ENCODE measurements at regions not wholly inside any gene's neighbourhood (a gene's known extent, or its start where the extent isn't known, plus 50 kb on each side); places are given as distances from the start of the nearest gene placed in this dataset.

DNA sequence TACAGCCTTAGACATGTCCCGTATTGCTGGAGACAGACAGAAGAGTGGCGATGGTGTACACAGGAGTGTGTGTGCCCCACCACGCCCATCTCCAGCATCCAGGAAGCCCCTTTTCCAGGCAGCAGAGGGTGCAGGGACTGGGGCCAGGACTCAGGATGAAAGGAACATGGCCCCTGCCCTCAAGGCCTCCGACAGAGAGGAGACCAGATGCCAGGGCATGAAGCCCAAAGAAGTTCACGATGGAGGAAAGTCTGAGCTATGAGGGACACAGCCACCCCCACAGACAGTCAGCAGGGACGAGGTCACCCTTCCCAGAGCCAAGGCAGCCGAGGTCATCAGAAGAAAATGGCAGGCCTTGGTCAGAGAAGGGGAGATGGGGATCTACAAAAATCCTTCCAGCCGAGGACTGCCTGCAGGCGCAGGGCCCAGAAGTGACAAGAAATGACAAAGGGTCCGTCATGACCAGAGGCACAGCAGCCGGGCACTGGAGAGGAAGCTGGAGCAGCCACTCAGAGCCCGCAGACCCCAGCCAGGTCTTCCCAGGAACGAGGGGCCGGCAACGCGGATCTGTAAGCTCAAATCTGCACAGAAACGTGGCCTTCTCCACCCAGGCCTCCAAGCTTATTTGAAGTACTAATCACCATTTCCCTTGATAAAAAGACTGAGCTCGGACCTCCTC lies 78.7 kb upstream of the PPP2R2D start:
- no peak for TF ChIP-seq EZH2phosphoT487 (IDR thresholded peaks at IDR 0.05; ENCODE audit: low read depth, severe bottlenecking, unreplicated experiment)
- TF ChIP-seq, protein P1, sequence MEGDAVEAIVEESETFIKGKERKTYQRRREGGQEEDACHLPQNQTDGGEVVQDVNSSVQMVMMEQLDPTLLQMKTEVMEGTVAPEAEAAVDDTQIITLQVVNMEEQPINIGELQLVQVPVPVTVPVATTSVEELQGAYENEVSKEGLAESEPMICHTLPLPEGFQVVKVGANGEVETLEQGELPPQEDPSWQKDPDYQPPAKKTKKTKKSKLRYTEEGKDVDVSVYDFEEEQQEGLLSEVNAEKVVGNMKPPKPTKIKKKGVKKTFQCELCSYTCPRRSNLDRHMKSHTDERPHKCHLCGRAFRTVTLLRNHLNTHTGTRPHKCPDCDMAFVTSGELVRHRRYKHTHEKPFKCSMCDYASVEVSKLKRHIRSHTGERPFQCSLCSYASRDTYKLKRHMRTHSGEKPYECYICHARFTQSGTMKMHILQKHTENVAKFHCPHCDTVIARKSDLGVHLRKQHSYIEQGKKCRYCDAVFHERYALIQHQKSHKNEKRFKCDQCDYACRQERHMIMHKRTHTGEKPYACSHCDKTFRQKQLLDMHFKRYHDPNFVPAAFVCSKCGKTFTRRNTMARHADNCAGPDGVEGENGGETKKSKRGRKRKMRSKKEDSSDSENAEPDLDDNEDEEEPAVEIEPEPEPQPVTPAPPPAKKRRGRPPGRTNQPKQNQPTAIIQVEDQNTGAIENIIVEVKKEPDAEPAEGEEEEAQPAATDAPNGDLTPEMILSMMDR (IDR thresholded peaks at IDR 0.05; ENCODE audit: poor library complexity): no peak
